Neuronal stem cell (in vitro differentiated cells): ENCODE measurements at regions not wholly inside any gene's neighbourhood (a gene's known extent, or its start where the extent isn't known, plus 50 kb on each side); places are given as distances from the start of the nearest gene placed in this dataset.

ENCODE experiments used
- DNase-seq: peaks from one replicate; pipeline ENCODE4 v3.0.0-alpha.2; 2013; ENCODE audit warnings: low spot score
- H2AFZ ChIP-seq: one replicate; pipeline ENCODE4 v1.6.1; 2013; ENCODE audit warnings: mild to moderate bottlenecking, low read length, inconsistent platforms
- H2AK5ac ChIP-seq: 2 replicates; pipeline ENCODE4 v1.6.1; 2013; ENCODE audit warnings: low read depth, mild to moderate bottlenecking, inconsistent platforms, low read length, moderate library complexity, mixed read lengths
- H2BK120ac ChIP-seq: 2 replicates; pipeline ENCODE4 v1.6.1; 2013; ENCODE audit warnings: low read depth, mild to moderate bottlenecking, inconsistent platforms, low read length, moderate library complexity, mixed read lengths
- H2BK12ac ChIP-seq: one replicate; pipeline ENCODE4 v1.6.1; 2013; ENCODE audit warnings: low read length, inconsistent platforms
- H2BK15ac ChIP-seq: 2 replicates; pipeline ENCODE4 v1.6.1; 2013; ENCODE audit warnings: mild to moderate bottlenecking, low read length, inconsistent platforms, mixed read lengths
- H2BK5ac ChIP-seq: one replicate; pipeline ENCODE4 v1.6.1; 2013; ENCODE audit warnings: inconsistent platforms, mild to moderate bottlenecking, low read length, moderate library complexity
- H3K14ac ChIP-seq: one replicate; pipeline ENCODE4 v1.6.1; 2013; ENCODE audit warnings: low read length, inconsistent platforms
- H3K18ac ChIP-seq: 2 replicates; pipeline ENCODE4 v1.6.1; 2013; ENCODE audit warnings: low read length, inconsistent platforms
- H3K23ac ChIP-seq: 2 replicates; pipeline ENCODE4 v1.6.1; 2013; ENCODE audit warnings: low read depth, mild to moderate bottlenecking, mixed read lengths, low read length, inconsistent platforms; ENCODE audit not compliant: poor library complexity
- H3K27ac ChIP-seq: replicated peaks from 3 replicates; pipeline ENCODE4 v1.5.1; 2013; ENCODE audit warnings: low read length, inconsistent platforms
- H3K27me3 ChIP-seq, 3 experiments: 2 replicates each; pipeline ENCODE4 v1.6.1; 2013; ENCODE audit warnings: low read length in 3 of 3, mild to moderate bottlenecking in 2 of 3, inconsistent platforms in 1 of 3, low read depth in 1 of 3, mixed read lengths in 1 of 3, moderate library complexity in 1 of 3; ENCODE audit not compliant: control insufficient read depth in 3 of 3, insufficient read depth in 3 of 3
- H3K36me3 ChIP-seq, 2 donors: replicated peaks in 1 of 2; 2 replicates each; pipeline ENCODE4 v1.6.1; 2013; ENCODE audit warnings: low read length in 2 of 2; ENCODE audit not compliant: control insufficient read depth in 2 of 2, insufficient read depth in 2 of 2
- H3K4ac ChIP-seq: 2 replicates; pipeline ENCODE4 v1.6.1; 2013; ENCODE audit warnings: inconsistent platforms, mild to moderate bottlenecking, low read length, moderate library complexity
- H3K4me1 ChIP-seq, 2 donors: 1 replicate in 1 of 2; 2 replicates in 1 of 2; pipeline ENCODE4 v1.6.1; 2013; ENCODE audit warnings: low read length in 2 of 2, low read depth in 1 of 2; ENCODE audit not compliant: control insufficient read depth in 2 of 2, insufficient read depth in 1 of 2
- H3K4me2 ChIP-seq: one replicate; pipeline ENCODE4 v1.6.1; 2013; ENCODE audit warnings: mild to moderate bottlenecking, low read length, inconsistent platforms; ENCODE audit not compliant: insufficient read depth, poor library complexity, severe bottlenecking
- H3K4me3 ChIP-seq, 2 donors: 2 replicates each; pipeline ENCODE4 v1.5.1; 2013; ENCODE audit warnings: low read length in 2 of 2, mild to moderate bottlenecking in 2 of 2, inconsistent platforms in 1 of 2, moderate library complexity in 1 of 2
- H3K79me1 ChIP-seq: one replicate; pipeline ENCODE4 v1.6.1; 2013; ENCODE audit warnings: low read depth, mild to moderate bottlenecking, inconsistent platforms, low read length, moderate library complexity
- H3K9ac ChIP-seq: one replicate; pipeline ENCODE4 v1.6.1; 2013; ENCODE audit warnings: mild to moderate bottlenecking, low read depth, low read length, inconsistent platforms; ENCODE audit not compliant: poor library complexity
- H3K9me3 ChIP-seq, 2 donors: replicated peaks in 1 of 2; 2 replicates each; pipeline versions ENCODE3 to v1.6.1; 2013; ENCODE audit warnings: low read length in 2 of 2, mild to moderate bottlenecking in 2 of 2, inconsistent platforms in 1 of 2, low read depth in 1 of 2, mixed read lengths in 1 of 2, moderate library complexity in 1 of 2; ENCODE audit not compliant: control insufficient read depth in 2 of 2, insufficient read depth in 1 of 2
- H4K8ac ChIP-seq: one replicate; pipeline ENCODE4 v1.6.1; 2013; ENCODE audit warnings: low read depth, mild to moderate bottlenecking, inconsistent platforms, low read length, moderate library complexity
- H4K91ac ChIP-seq: one replicate; pipeline ENCODE4 v1.6.1; 2013; ENCODE audit warnings: low read length, low read depth, mild to moderate bottlenecking, inconsistent platforms; ENCODE audit not compliant: poor library complexity
- WGBS, 2 donors: extraction: QIAGEN DNeasy Blood & Tissue Kit; methylation state at CpG; one replicate each; pipeline ENCODE4 v1.1.7; 2013; ENCODE audit warnings: missing lambda C conversion rate in 2 of 2, mixed read lengths in 1 of 2; ENCODE audit not compliant: insufficient read length in 2 of 2, insufficient replicate concordance in 1 of 2; ENCODE audit errors: extremely low coverage in 2 of 2; 5-methylcytosine and 5-hydroxymethylcytosine counted together

GRCh38 chr4:57612279-57612678 is 502.1 kb upstream of the IGFBP7 start:
- Histone ChIP-seq H3K14ac (no peak overlapping the region), H3K4me3 (no peak overlapping the region), H3K27ac (no peak overlapping the region), H3K4me2 (no peak overlapping the region), H2BK15ac (no peak overlapping the region), H3K36me3 (no peaks in the 10 kb centered on the region), H2AFZ (no peak overlapping the region), H3K23ac (no peak overlapping the region), H4K91ac (no peak overlapping the region), H2BK120ac (no peak overlapping the region), H2BK12ac (no peak overlapping the region), H3K27me3 (no peaks in the 10 kb centered on the region), H3K4me1 (peaks cover 2 to 4% of the 10 kb centered on the region in 2 donors), H4K8ac (no peak overlapping the region), H3K79me1 (no peaks in the 10 kb centered on the region), H2BK5ac (no peak overlapping the region), H3K18ac (no peak overlapping the region), H3K9ac (no peak overlapping the region), H2AK5ac (no peak overlapping the region), H3K9me3 (no peaks in the 10 kb centered on the region), H3K4ac (no peak overlapping the region)
- no peak for DNase-seq
- no CpG with 5 or more reads among the region's 2 CpGs for WGBS, 2 donors

GRCh38 chr4:57607566-57608180 is 497.5 kb upstream of the IGFBP7 start:
- Histone ChIP-seq H4K91ac (no peak overlapping the region), H3K18ac (no peak overlapping the region), H2BK15ac (no peak overlapping the region), H2BK120ac (no peak overlapping the region), H3K4me3 (no peak overlapping the region), H3K4me1 (peaks cover 0 to 4% of the 10 kb centered on the region in 2 donors), H3K79me1 (no peaks in the 10 kb centered on the region), H4K8ac (no peak overlapping the region), H3K9me3 (no peaks in the 10 kb centered on the region), H3K4ac (no peak overlapping the region), H2AK5ac (no peak overlapping the region), H3K14ac (no peak overlapping the region), H2BK5ac (no peak overlapping the region), H3K9ac (no peak overlapping the region), H2BK12ac (no peak overlapping the region), H3K23ac (no peak overlapping the region), H3K36me3 (no peaks in the 10 kb centered on the region), H2AFZ (no peak overlapping the region), H3K27me3 (no peaks in the 10 kb centered on the region), H3K4me2 (no peak overlapping the region), H3K27ac (no peak overlapping the region)
- WGBS, 2 donors, result no CpG with 5 or more reads among the region's 4 CpGs
- DNase-seq, result peak; percentile 36

- Histone ChIP-seq H3K14ac (no peak overlapping the region), H2BK5ac (no peak overlapping the region)
- no CpG with 5 or more reads among the region's 3 CpGs for WGBS, 2 donors
These were observed 495.2 kb upstream of the IGFBP7 start for GRCh38 chr4:57605376-57605775.

GRCh38 chr4:57602141-57602540 is 492.0 kb upstream of the IGFBP7 start:
- Histone ChIP-seq H2BK120ac (no peak overlapping the region), H3K23ac (no peak overlapping the region), H3K18ac (no peak overlapping the region), H2BK12ac (no peak overlapping the region), H4K8ac (no peak overlapping the region), H2AFZ (no peak overlapping the region), H2AK5ac (no peak overlapping the region), H3K9ac (no peak overlapping the region), H3K9me3 (no peaks in the 10 kb centered on the region), H3K27me3 (no peaks in the 10 kb centered on the region), H3K4ac (no peak overlapping the region), H3K4me3 (no peak overlapping the region), H3K27ac (no peak overlapping the region), H3K36me3 (no peaks in the 10 kb centered on the region), H3K14ac (no peak overlapping the region), H3K79me1 (no peaks in the 10 kb centered on the region), H4K91ac (no peak overlapping the region), H2BK15ac (no peak overlapping the region), H3K4me1 (no peaks in the 10 kb centered on the region), H2BK5ac (no peak overlapping the region), H3K4me2 (no peak overlapping the region)
- no peak for DNase-seq
- no CpG with 5 or more reads among the region's 1 CpG for WGBS, 2 donors

More at GRCh38 chr4:57605376-57605775, 495.2 kb upstream of the IGFBP7 start:
- DNase-seq, result no peak
- no peak overlapping the region for H2BK120ac ChIP-seq
- H3K18ac ChIP-seq, result no peak overlapping the region
- no peak overlapping the region for H3K4ac ChIP-seq
- H2BK12ac ChIP-seq, result no peak overlapping the region
- no peak overlapping the region for H2AK5ac ChIP-seq
- H3K9ac ChIP-seq, result no peak overlapping the region
- H4K8ac ChIP-seq, result no peak overlapping the region
- no peak overlapping the region for H3K4me2 ChIP-seq
- no peaks in the 10 kb centered on the region for H3K9me3 ChIP-seq
- no peaks in the 10 kb centered on the region for H3K79me1 ChIP-seq
- no peaks in the 10 kb centered on the region for H3K36me3 ChIP-seq
- H3K4me1 ChIP-seq, result peaks cover 0 to 4% of the 10 kb centered on the region in 2 donors
- H3K4me3 ChIP-seq, result no peak overlapping the region
- no peak overlapping the region for H3K23ac ChIP-seq
- no peak overlapping the region for H4K91ac ChIP-seq
- H3K27me3 ChIP-seq, result no peaks in the 10 kb centered on the region
- no peak overlapping the region for H2AFZ ChIP-seq
- no peak overlapping the region for H2BK15ac ChIP-seq
- H3K27ac ChIP-seq, result no peak overlapping the region
